NCI-H774 (cell line): ENCODE measurements at regions not wholly inside any gene's neighbourhood (a gene's known extent, or its start where the extent isn't known, plus 50 kb on each side); places are given as distances from the start of the nearest gene placed in this dataset.
"Not testable (repeated sequence)": the region's sequence is repeated elsewhere in the genome, so short reads cannot be mapped to it uniquely, and the experiment has no call there.

Experiments used
- DNase-seq: peaks from one replicate; lab custom pipeline; 2025; lab: John Stamatoyannopoulos, UW

DNA sequence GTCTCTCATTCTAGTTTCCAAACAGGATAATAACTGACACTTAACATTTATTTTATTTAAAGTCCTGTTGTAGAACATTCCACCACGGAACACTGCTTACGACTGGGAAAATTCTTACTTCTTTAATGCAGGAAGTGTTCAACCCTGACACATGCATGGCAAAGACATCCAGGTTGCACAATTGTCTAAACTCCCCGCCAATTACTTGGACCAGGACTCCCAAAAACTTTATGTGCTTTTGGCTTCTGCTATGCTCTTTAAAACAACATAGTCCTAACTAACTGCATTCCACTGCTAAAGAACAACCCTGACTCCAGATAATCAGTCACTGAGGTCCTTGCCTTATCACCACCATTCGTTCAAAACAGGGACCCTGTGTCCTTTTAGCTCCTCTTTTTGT lies 995.8 kb downstream of the LTN1 start:
- DNase-seq = not testable (repeated sequence)

- DNase-seq = not testable (repeated sequence)
These were observed 1007.9 kb downstream of the LTN1 start for GRCh38 chr21:27984663-27985325.

DNA sequence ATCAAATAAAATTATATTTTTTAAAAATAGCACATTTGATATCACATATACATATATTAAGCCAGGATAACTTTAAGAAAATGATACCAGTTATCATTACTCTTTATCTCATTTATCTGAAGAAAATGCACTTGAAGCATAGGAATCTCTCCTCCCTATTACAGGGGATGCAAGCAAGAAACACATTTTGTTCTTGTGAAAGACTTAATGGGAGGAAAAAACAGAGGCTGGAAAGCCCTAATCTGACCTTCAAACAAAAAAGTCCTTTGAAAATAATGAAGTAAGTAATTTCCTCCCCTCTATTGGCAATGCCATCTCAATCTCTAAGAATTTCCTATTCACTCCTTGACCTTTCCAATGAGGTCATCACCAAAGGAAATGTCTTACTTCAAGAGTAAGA lies 1012.6 kb upstream of the ADAMTS5 start:
- DNase-seq = not testable (repeated sequence)

GRCh38 chr21:27975514-27975913 lies 1008.6 kb upstream of the ADAMTS5 start:
- DNase-seq = no peak

DNA sequence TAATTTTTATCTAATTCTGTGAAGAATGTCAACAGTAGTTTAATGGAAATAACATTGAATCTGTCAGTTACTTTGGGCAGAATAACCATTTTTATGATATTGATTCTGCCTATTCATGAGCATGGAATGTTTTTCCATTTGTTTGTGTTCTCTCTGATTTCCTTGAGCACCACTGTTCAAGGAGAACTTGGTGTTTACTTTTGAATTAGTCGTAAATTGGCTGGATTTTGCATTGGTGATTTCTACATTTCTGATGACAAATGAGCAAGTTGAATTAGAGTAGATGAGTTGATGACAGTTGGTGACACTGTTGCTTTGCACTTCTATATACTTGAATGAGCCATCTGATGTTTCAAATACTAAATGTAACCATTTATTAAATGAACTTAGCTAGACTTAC lies 1007.3 kb upstream of the ADAMTS5 start:
- DNase-seq = not testable (repeated sequence)

- DNase-seq = not testable (repeated sequence)
These were observed 1001.4 kb upstream of the ADAMTS5 start for GRCh38 chr21:27968240-27968639.

GRCh38 chr21:27954543-27955165 lies 987.8 kb upstream of the ADAMTS5 start:
- no peak for DNase-seq

DNA sequence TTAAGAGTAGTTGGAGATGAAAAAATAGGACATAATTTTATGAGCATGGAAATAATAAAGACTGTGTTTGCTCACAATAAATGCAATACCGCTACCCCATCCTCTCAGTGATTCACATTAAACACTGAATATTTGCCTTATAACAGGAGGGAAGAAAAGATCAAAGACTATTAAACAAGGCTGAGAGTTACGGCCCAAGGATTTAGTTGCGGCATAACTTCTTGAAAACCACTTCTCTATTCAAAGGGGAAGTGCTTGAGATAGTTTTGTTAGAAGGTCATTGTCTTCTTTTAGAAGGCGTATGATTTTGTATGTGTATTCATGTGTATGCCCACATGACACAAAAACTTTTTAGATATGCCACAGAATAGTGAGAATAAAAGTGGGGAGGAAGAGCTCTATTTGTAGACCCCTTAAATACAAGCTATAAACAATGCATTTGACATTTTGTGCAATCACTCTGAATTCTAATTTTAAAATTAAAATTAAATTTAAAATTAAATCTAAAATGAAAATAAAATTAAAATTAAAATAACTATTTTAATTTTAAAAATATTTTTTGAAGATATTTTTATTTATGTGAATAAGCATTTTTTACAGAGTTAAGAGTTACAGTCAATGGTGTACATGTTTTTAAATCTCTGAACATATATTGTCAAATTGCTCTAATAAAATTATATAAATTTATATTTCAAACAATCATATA lies 986.6 kb upstream of the ADAMTS5 start:
- no peak for DNase-seq

DNA sequence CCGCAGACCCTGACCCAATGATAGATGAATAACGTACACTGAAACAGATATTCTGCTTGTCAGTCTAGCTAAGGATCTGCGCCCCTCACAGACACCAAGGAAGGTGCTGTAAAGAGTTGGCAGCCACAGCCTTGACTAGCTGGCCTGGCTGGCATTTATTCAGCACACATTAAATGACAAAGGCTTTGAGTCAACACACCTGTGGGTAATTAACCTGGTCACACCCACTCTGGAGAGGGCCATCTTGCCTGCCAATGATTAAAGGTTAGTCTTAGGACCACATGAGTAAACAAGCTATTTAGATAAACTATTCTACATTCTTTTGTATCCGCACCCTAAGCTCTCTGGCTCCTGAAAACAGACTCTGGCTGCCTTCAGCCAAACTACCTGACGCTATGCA lies 982.2 kb upstream of the ADAMTS5 start:
- DNase-seq = not testable (repeated sequence)

DNA sequence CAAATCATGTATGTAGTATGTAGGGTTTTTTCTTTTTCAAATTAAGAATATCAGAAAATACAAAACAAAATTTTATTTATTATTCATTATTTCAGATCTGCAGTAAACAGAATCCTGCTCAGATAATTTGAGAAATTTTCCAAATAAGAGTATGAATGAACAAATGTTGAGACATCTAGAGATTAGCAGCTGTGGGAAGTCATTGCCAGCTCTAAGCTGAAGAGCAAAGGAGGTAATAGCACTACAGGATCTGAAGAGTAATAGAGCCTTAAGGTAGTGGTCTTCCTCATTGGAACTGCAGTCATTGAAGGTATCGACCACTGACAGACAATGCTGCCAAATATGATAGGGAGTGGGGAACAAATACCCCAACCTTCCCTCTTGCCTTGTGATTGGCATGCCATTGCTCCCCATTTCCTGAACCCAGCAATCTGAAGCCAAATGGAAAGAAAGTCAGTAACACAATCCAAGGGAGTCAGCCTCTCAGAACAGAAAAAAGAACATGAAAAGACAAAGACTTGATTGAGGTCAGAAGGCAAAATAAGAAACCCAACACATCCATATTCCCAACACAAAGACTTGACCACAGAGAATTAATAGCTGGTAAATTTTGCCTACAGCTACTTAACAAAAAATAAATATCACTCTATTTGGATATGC lies 963.4 kb upstream of the ADAMTS5 start:
- not testable (repeated sequence) for DNase-seq

DNA sequence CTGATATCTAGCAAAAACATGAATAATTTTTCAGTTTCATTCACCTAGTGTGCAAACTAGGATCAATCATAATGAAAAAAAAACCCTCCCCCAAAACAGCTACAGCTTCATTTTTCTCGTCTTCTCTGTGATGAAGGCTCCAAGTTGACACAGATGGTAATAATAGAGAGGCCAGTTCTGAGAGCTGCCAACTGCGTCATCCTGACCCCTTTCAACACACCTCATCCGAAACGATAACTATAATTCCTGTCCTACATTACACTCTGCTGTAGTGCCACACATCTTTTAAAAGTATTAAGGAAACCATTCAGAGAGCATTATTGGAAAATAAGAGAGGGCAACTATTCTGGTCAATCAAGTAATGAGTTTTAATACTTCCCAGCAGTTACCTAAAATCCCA lies 962.3 kb upstream of the ADAMTS5 start:
- DNase-seq = not testable (repeated sequence)

DNA sequence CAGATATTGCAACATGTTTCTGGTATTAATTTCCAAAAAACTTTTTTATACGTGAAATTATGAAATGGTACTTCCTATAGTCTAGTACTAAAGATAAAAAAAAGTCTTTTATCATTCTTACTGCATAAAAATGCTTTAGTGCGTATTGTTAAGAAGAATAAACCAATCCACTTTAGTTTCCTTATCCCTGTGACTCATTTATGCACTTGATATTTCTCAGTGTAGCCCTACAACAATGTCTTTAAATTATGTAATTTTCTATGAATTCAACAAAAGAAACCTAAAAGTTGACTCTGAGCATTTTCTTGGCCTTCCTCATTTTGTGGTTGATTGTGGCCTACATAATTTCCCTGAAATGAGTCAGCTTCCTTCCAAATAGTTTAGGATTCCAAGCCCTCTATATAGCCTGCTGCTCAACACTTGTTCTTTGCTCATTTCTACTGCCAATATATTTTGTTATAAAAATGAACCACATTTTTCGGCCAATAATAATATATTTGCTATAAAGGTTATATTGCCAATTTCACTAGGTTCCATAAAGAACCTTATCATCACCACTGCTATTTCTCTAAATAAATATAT lies 961.7 kb upstream of the ADAMTS5 start:
- not testable (repeated sequence) for DNase-seq

DNA sequence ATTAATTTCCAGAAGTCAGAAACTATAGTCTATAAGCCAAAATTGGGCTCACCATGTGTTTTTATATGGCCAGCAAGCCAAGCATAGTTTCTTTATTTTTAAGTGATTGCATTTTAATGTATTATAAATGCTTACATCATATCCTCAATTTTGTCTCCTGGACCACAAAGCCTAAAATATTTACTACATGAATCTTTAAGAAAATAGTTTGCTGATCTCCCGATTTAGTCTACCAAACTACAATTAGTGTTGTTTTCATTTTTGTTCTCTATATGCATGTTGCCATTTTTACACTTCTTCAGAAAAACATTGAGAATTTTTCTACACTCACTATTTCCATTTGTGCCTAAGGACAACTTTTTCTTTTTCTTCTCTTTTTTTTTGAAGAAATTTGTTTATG lies 954.5 kb upstream of the ADAMTS5 start:
- not testable (repeated sequence) for DNase-seq

DNA sequence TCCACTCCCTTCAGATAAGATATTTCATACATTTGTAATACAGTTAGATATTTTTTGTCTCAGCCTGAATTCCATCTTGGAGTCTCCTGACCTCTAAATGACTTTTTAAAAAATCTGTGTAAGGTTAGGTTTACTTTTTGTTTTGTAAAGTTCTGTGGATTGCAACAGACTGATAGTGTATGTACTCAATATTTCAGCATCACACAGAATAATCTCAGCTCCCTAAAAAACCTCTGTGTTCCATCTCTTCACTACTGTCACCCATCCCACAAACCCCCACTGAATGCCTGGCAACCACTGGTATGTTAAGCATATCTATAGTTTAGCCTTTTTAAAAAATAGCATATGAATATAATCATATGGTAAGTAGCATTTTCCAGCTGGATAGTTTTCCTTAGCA lies 951.1 kb upstream of the ADAMTS5 start:
- not testable (repeated sequence) for DNase-seq

DNA sequence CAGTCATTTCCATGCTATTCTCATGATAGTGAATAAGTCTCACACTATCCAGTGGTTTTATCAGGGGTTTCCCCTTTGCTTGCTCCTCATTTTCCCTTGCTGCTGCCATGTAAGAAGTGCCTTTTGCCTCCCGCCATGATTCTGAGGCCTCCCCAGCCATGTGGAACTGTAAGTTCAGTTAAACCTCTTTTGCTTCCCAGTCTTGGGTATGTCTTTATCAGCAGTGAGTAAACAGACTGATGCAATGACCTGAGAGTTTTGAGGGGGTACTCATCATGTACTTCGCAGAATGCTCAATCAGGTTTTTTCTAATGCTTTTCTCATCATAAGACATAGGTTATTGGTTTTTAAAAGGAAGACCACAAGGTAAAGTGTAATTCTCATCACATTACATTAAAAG lies 949.4 kb upstream of the ADAMTS5 start:
- not testable (repeated sequence) for DNase-seq

GRCh38 chr21:27912133-27912532 lies 945.2 kb upstream of the ADAMTS5 start:
- not testable (repeated sequence) for DNase-seq

GRCh38 chr21:27909487-27909886 lies 942.6 kb upstream of the ADAMTS5 start:
- DNase-seq = not testable (repeated sequence)

DNA sequence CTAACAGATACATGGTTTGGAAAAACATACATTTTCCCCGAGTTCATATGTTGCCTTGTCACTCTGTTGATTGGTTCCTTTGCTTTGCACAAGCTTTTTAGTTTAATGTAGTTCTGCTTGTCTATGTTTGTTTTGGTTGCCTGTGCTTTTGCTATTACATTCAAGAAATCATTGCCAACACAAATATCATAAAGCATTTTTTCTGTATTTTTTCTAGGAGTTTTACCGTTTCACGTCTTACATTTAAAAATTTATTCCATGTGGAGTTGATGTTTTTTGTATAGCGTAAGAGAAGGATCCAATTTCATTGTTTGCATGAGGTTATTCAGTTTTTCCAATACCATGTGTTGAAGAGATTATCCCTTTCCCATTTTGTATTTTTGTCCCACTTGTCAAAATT lies 941.9 kb upstream of the ADAMTS5 start:
- not testable (repeated sequence) for DNase-seq

GRCh38 chr21:27902904-27903303 lies 936.0 kb upstream of the ADAMTS5 start:
- not testable (repeated sequence) for DNase-seq

GRCh38 chr21:27893619-27894018 lies 926.7 kb upstream of the ADAMTS5 start:
- DNase-seq = not testable (repeated sequence)

DNA sequence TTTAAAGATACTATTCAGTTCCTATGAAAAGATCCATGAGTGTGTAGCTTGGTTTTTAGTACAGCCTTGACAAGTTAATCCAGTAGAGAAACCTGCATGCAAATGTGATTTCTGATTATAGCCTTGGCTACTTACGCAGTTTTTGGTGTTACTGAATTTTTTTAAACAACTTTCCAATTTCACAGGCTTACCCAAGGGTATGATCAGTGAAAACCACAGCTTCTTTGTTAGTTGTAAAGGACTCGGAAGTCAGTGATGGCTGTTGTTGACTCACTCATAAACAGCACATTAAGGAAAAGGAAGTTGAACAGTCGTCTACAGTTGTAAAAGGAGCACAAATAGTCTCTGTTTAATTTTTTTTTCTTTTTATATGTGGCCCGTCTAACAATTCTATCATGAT lies 924.6 kb upstream of the ADAMTS5 start:
- not testable (repeated sequence) for DNase-seq

GRCh38 chr21:27887808-27888455 lies 921.0 kb upstream of the ADAMTS5 start:
- not testable (repeated sequence) for DNase-seq
